SW480 (cell line): ENCODE measurements at regions not wholly inside any gene's neighbourhood (a gene's known extent, or its start where the extent isn't known, plus 50 kb on each side); places are given as distances from the start of the nearest gene placed in this dataset.

Source experiments
- DNase-seq: peaks from one replicate; pipeline ENCODE4 v3.0.0-alpha.2; 2016; ENCODE audit warnings: low spot score

GRCh38 chr2:41782306-41783158 is 265.3 kb upstream of the PKDCC start:
- peak; percentile 39 for DNase-seq

DNA sequence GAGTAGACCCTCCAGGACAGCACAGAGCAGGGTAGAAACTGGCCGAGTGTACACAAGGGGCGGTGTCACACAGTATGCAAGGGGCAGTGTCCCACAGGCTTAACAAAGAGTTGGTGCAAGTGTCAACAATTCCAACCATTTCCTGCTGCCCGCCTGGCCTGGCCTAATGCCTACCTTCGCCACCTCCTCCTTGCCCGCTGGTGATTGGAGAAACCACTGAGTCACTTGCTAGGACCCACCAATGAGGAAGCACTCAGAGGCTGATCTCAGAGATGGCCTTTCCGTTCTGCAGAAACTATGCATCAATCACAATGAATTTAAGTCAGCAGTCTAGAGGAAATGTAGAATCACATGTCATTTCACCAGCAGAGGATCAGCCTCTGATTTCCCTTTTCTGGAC is 263.3 kb upstream of the PKDCC start:
- DNase-seq: no peak

- no peak for DNase-seq
Measured at GRCh38 chr2:41785251-41786022, 262.4 kb upstream of the PKDCC start.

DNA sequence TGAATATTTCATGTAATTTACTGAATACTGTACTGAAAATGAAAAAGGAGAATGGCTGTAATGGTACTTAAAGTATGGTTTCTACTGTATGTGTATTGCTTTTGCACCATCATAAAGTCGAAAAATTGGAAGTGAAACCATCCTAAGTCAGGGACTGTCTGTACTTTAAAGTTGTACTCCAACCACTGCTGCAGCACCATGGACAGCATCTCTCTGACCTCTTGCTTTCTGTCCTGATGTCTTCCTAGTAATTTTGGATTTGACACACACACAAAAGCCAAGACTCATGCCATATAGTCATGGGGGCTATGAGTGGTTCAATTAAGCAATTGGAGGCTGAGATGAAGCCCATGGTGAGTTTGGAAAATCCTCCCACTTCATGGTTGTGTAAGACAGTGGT is 256.3 kb upstream of the PKDCC start:
- peak; percentile 20 for DNase-seq

GRCh38 chr2:41803361-41803760 is 244.5 kb upstream of the PKDCC start:
- DNase-seq: no peak

DNA sequence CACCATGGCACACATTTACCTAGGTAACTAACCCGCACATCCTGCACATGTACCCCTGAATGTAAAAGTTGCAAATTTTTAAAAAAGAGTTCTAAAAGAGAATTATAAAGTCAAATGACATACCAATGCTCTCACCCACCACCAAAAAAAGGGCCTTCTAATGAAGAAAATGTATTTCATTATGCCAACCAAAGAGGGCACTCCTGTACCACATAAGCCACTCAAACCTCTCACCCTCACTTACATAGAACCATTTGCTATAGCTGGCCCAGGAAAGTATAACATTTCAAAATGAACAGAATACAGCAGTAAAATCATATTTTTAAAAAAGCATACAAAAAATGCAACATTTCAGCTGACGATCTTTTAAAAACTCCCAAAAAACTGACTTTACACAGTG is 241.5 kb upstream of the PKDCC start:
- no peak for DNase-seq

- DNase-seq: no peak
Measured at GRCh38 chr2:41821167-41821566, 226.7 kb upstream of the PKDCC start.

DNA sequence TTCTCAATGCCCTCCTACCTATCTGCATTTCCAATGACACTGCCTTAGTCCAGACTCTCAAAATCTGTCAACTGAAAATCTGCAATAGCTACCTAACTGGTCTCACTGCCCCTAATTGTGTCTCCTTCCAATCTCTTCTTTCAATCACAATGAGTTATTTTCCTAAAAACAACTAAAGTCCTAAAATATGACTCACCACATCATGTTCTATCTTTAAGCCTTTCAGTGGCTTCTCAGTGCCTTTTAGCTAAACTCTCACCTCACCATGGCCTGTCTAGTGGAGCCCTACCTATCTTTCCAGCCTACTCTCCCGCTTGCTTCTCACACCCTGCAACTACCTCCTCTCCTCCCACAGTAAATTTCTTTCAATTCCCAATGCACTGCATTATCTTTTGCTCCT is 220.9 kb upstream of the PKDCC start:
- DNase-seq: no peak

GRCh38 chr2:41827354-41827971 is 220.4 kb upstream of the PKDCC start:
- no peak for DNase-seq

DNA sequence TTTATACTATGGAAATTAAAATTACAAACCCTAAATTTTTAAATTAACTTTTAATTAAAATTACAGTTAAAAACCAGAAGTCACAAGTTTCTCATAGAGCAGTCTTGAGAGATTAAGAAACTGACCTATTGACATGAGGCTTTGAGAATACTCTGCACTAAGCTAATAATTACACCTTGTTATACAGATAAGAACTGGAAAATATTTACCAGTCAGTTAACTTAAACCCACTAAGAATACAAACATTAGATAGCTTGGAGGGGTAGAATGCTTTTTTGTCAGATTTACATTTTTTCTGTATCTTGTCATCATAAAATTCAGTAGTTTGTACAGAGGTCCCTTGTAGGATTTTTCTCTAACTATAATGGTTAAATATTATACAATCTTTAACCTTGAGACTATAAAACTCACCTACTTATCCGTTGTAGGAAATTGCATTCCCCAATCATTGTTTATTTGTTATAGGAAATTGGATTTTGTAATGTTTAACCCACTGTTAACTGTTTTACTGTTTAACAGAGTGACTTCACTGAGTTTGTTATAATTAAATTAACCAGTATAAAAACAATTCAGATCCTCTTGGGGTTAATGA is 219.7 kb upstream of the PKDCC start:
- no peak for DNase-seq

GRCh38 chr2:41829052-41829451 is 218.8 kb upstream of the PKDCC start:
- DNase-seq: no peak

DNA sequence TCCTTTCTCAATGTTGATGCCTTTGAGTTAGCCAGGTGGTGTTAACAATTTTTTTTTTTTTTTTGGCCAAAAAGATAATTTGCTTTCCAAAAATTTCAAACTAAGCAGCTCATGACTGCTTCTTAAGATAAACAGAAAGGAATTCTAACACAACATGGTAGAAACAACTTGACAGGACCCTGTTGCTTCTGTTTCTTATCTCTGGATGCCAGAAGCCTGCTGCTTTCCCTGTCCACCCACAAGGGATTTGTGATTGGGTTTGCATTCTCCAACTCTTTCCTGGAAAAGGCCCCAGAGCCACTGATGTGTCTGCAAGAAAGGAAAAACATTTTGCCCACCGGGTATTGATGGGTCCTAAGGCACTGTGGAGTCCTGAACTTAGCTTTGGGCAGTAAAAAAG is 217.2 kb upstream of the PKDCC start:
- DNase-seq: no peak

- no peak for DNase-seq
Measured at GRCh38 chr2:41832218-41832617, 215.6 kb upstream of the PKDCC start.

DNA sequence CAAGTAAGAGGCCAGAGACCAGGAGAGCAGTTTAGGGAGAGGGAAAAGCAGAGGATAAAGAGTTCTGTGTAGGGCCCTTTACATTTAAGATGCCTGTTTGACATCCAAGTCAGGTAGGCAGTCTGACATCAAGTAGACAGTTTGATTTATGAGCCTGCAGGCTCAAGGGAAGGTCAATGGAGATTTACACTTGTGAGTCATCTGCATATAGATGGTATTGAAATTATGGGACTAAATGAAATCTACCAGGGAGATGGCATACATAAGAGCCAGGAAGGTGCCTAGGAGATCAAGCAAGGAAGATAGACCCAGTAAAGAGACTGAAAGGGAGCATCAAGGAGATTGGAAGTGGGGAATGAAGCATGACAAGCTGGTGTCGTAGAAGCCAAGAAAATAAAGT is 212.4 kb upstream of the PKDCC start:
- no peak for DNase-seq

DNA sequence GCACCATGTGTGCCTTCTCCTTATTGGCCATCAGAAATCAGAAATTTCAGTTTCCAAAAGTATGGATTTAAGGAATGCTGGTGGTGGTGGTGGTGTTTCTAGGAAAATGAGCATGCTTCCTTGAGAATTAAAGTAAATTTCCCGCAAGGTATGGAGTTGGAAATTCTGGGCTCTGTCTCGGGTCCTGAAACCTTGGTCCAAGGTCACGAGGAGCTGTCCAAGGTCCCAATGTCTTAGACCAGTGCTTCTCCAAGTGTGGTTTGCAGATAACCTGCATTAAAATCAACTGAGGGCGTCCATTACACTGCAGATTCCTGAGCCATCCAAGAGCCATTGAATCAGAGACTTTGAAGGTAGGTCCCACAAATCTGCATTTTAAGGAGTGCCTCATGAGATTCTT is 210.9 kb upstream of the PKDCC start:
- peak; percentile 16 for DNase-seq

- no peak for DNase-seq
Measured at GRCh38 chr2:41837610-41838009, 210.2 kb upstream of the PKDCC start.

DNA sequence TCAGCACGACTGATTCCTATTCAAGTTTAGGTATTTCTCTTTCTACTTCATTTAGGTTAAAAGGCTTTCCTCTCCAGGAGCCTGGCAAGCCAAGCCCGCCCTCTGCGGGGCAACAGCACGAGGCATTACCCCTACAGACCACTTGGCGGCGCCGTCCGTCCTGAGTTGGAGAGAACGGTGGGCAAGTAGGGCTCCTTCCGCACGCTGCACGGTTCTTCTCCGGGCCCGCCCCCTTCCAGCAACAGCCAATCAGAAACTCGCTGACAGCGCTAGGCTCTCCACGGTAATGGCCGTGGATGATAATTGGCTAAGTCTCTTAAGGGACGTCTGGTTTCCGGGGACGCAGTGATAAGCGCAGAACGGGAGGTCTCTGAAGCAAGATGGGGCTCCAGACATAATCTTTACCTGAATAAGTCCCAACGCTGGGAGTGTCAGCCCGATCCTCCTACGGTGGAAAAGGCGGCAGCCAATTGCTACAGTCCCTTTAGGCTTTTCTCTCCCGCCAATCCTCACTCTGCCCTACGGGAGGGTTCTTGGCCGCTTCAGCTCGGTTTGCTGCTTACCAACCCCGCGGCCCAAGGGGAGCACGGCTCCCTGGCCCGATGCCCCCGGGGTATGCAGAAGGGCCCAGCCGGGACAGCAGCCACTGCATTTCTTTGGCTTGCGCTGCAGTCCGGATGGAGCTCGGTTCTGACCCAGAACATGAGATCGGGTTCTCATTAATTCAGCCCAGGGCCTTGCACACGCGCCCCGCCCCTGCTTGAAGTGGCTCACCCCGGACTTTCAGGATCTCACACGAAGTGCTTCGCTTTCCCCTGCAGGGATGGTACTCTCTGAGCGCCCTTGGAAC is 206.9 kb upstream of the PKDCC start:
- DNase-seq: peak; percentile 98

- no peak for DNase-seq
Measured at GRCh38 chr2:41846962-41847361, 200.9 kb upstream of the PKDCC start.

DNA sequence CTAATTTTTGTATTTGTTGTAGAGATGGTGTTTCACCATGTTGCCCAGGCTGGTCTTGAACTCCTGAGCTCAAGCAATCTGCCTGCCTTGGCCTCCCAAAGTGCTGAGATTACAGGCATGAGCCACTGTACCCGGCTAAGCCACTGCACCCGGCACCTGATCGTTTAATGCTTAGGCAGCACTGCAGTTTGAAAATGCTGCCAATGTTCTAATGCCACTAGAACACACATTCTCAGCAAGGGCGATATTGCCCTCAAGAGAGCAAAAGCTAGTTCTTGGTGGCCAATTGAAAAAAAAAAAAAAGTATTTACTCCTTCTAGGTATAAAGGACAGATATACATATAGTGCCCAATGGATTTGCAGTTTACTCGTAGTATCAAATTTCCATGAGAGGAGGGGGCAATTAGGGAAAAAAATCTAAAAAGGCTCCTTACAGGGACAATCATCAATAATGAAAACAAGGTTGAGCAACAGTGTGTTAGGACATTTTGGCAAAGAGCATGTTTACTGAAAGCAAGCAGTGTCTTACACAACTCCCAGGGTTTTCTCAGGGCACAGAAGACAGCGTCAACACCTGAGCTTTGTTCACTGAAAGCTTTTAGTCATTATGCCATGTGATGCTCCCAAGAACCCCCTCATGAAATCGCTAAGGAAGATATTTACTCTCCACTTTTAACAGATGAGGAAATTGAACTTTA is 199.9 kb upstream of the PKDCC start:
- no peak for DNase-seq

GRCh38 chr2:41851554-41851953 is 196.3 kb upstream of the PKDCC start:
- no peak for DNase-seq
